ENCODE measurements at regions not wholly inside any gene's neighbourhood (a gene's known extent, or its start where the extent isn't known, plus 50 kb on each side); places are given as distances from the start of the nearest gene placed in this dataset.

DNA sequence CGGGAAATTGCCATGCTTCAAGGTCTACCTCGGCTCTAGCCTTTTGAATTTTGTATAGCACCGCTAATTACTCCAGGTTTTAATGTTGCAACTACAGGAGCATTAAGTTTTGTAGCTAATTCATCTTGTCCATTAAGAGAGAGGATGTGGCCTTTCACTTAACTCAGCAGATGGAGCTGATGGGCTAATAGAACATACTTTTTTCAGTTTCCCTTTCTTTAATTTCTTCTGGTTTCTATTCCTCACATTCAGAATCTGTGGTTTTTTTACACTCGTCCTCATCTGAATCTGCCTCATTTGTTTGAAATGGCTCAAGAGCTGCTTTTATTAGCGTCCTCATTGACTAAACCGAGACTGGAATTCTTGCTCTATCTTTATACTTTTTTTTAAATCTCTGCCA is 2085.7 kb upstream of the C9orf72 start:
- DNase-seq: no peak

DNA sequence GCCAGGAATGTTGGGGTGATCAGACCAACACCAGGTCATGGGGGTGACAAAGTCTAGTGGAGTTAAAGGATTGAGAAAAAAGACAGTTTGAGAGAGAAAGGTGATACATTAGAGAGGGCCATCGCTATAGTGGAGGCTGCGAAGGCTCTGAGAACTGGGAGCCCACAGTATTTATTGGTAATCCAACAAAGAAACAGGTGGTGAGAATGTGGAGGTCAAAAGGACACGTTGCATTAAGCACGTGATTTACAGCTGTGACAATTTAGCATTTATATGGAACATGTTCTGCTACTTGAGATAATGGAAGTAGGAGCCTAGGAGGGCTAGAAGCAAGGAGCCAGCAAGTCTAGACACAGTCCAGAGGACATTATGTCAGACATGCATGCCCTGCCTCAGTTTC is 2086.5 kb upstream of the C9orf72 start:
- DNase-seq: no peak

DNA sequence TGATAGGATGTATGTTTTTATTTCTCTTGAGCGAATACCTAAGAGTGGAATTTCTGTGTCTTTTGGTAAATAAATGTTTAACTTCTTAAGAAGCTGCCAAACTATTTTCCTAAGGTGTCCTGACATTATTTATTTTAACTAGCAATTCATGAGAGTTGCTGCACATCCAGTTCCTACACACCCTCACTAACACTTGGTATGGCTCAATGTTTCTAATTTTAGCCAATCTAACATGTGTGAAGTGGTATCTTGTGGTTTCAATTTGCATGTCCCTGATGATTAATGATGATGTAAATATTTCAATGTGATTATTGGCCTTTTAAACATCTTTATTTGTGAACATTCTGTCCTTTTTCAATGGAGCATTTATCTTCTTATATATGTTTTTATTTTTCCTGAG is 2095.5 kb upstream of the C9orf72 start:
- no peak for DNase-seq

DNA sequence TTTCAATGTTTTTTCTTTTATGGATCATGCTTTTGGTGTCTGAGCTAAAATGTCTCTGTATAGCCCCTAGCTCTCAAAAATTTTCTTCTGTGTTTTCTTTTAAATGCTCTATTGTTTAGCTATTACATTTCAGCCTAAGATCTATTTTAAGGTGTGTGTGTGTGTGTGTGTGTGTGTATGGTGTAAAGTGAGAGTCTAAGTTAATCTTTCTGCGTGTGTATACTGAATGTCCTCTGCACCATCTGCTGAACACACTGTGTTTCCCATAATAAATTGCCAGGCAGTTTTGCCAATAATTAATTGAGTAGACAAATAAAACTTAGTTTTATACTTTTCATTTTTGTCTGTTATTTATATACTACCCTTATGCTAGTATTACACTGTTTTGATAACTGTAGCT is 2096.3 kb upstream of the C9orf72 start:
- no peak for DNase-seq

DNA sequence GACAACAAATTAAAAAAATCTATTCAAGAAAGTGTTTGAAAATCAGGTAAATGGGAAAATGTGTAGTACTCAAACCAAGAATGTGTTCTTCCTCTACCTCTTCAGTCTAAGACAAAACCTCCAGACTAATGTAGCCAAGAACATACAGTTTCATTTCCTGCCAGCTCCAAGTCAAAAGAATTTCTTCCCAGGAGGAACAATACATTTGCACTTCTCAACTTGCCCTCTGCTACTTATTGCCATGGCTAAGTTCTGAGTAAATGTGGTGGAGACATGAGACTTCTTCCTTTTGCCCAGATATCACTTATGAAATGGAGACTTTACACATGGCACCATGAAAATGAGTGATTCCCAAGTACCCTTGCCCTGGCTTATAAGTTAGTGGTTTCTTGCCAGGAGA is 2112.2 kb upstream of the C9orf72 start:
- DNase-seq: no peak

DNA sequence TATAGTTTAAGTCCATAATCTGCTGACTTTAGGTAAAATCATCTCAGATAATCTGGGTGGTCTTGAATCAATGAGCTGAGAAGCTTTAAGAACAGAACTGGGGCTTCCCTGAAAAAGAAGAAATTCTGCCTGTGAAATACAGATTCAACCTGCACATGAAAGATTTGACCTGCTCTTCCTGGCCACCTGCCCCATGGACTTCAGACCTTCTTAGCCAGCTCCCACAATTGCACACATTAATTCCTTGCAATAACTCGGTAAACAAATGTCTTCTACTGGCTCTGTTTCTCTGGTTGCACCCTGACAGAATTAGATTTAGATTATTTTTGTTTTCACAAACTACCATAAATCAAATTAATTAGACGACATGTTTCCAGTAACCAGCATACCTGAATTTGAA is 2117.9 kb upstream of the C9orf72 start:
- no peak for DNase-seq

DNA sequence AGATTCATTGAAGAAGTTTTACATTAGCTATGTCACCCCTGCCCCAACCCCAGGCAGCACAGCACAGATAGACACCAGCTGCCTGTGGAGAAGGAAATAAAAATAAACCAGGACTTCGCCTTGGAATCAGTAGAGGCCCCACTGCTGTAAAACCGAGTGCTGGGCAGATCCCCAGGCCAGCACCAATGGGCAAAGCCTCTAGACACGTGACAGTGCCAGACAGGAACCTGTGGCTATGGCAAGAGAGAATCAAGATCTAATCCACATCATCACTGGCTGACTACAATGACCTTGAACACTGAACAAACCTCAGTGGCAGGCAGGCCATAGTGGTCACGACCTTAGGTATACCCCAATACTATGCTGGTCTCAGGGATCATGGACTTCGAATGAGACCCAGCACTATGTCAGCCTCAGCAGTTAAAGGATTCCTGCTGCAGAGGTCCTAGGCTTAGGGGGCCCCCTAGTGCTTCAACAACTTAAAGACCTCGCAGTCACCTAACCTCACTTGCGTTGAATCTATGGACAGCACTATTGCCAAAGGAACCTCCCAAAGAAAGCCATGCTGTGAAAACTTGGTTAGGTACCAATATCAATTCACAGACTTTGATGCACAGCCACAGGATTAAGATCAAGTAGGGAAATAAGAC is 2118.6 kb upstream of the C9orf72 start:
- peak; percentile 74 for DNase-seq

DNA sequence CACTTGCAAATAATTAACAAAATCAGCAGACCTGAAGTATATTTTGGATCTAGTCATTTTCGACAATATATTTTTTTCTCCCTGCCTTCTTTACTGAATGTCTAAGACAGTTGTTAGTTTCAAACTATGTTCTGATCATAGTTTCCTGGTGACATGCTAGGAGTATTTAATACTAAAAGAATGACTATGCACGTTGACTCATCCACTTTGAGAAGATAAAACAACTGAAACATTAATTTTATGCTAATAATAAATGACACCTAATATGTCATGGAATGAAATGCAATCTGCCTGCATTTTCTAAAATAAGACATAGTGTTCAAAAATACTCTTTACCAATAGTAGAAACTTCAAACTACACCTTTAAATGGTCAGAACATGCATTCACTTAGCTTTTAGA is 2123.7 kb upstream of the C9orf72 start:
- no peak for DNase-seq

DNA sequence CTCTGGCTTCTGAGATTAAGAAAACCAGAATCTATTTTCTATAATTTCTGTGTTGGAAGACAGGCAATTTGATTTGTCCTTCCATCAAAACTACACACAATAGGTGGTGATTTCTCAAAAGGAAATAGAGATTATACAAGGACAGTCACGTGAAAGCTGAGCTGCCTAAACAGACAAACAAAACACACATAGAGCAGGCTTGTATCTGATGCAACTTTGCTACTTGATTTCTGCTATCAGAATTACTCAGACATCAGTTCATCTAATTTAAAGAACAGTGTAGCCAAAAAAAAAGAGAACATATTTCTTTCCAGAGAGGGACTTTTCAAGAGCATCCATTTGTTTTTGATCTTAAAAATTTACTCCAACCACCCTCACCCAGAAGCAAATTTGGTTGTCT is 2128.3 kb upstream of the C9orf72 start:
- no peak for DNase-seq

DNA sequence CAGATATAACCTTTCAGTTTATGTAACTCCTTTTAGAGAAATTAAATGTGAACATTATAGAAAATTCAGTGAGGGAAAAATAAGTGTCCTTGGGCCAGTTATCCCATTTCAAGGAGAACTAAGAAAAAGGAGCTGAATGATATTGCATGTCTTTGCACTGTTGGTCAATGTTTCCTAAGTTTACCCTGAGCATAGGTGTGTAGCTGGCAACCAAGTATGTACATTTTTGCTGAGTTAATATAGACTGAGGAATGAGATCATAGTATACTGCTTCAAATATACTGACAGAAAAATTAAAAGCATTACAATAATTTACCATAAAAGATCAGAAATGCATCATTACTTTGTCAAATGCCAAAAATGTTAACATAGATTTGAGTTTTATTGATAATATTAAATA is 2128.7 kb upstream of the C9orf72 start:
- DNase-seq: no peak

DNA sequence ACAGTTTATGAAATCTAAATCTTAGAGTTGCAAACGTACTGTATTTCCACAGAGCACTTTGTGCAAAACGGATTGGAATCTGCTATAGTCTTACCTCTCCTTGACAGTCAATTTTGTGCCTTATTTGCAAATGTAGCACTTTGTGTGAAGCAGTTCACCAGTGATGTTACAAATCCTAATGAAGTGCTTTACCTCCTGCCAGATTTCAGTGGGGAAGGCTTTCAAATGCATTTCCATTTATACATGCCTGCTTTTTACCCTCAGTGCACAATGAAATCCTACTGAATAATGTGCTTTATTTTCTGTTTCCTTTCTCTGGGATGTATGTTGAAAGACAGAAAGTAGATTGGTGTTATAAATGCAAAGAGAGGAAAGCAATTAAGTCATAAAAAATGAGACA is 2141.6 kb upstream of the C9orf72 start:
- DNase-seq: no peak

DNA sequence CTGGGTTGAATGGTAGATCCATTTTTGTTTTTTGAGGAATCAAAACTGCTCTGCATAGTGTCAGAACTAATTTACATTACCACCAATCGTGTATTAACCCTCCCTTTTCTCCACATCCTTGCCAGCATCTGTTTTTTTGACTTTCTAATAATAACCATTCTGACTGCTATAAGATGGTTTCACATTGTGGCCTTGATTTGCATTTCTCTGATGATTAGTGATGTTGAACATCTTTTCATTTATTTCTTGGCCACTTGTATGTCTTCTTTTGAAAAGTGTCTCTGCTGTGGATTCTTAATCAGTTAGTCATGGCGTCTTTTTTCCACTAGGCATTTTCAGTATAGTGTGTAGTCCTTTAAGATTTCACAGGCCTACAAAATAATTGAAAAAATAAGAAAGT is 2144.3 kb upstream of the C9orf72 start:
- DNase-seq: no peak

DNA sequence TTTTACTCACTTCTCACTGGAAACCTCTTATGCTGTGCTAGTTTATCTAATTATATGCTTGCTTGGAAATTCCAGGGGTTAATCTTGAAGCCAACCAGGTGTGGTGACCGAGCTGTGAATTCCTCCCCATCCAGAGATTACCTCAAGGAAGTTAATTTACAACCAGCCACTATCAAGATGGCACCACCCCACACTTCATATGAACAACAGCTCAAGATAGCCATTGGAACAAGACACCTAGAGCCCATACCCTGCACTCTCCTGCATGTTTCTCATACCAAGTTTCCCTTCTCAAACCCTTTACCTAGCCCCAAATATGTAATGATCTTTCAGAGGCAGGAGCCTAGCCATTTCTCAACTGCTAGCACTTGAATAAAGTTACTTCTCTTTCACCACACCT is 2156.9 kb upstream of the C9orf72 start:
- no peak for DNase-seq

DNA sequence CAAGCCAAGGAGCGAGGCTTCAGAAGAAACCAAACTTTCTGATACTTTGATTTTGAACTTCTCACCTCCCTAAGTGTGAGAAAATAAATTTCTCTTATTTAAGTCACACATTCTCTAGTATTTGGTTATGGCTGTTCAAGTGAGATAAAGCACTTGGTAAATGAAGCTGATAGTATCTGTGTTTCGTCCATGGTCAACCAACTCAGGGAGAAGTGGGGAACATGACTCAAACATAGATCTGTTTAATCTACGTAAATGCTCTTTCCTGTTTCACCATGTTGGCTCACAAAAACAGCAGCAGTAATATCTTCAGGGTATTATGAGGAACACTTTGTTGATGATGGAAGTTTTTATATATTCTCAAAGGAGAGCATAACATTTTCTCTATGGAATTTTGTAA is 2167.2 kb upstream of the C9orf72 start:
- DNase-seq: no peak

DNA sequence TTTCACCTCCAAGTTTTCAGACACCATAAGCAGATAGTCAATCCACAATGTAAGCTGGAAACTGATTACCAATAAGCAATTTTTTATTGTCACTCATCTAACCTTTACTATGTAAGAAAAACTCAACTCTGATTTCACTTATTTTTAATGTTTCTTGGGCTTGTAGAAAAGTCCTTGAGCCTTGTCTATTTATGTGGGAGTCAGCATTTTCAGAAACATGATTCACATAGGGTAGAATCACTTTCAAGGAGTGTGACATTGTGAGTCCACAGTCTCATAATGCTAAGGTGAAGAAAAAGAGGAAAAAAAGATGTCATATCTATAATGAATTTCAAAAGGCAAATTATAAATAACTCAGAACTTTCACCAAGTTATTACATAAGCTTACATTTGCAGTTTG is 2167.9 kb upstream of the C9orf72 start:
- no peak for DNase-seq

DNA sequence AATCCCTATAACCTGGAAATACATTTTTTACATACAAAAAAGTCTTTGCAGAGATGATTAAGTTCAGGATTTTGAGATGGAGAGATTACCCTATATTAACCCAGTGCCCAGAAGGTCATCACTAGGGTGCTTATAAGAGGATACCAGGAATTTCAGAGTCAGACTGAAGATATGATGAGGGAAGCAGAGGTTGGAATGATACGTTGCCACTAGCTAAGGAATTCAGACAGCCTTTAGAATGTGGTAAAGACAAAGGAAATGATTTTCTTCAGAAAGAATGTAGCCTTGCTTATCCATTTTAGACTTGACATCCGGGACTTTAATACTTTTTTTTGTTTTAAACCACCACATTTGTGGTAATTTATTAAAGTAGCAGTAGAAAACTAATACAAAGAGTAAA is 2176.8 kb upstream of the C9orf72 start:
- no peak for DNase-seq

DNA sequence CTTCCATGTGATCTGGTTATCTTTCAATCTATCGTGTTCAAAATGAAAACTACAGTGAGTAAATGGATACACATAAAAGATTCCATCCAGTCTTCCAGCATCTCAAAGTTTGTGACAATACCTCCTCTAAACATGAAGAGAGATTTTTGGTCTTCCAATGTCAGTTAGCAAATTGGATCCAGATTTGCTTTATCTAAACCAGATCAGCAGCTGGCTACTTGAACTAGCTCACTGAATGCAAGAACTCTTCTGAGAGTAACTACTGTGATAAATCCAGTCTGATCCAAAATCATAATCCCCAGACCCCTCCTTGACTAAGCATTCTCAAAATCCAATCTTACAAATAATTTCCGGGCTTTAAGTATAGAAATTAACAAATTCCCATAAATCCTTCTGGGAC is 2177.9 kb upstream of the C9orf72 start:
- DNase-seq: no peak

DNA sequence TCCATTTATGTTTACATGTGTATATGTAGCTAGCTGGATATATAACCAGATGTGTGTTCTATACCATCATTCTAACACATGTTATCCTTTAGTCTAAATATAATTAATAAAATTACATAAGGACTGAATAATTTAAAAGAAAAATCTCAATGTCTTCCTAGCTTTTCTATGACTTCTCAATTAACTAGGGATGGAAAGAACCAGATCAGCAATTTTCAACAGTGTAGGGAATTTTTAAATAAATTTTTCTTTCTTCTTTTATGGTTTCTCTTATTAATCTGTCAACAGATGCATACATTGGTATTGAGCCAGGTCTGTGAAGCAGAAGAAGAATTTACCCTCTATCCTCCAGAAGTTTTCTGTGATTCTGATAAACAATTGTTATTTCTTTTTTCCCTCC is 2180.4 kb upstream of the C9orf72 start:
- DNase-seq: no peak

DNA sequence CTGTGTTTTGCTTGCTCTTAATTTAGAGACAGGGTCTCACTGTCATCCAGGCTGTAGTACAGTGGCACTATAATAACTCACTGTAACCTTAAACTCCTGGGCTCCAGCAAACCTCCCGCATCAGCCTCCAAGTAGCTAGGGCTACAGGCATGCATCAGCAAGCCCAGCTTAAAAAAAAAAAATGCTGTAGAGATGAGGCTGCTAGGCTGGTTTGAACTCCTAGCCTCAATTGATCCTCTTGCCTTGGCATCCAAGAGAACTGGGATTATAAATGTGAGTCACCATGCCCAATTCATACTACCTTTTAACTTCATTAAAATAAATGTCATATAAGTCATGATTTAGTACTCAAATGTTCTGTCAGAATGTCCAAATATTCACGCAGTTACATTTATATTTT is 2195.7 kb upstream of the C9orf72 start:
- no peak for DNase-seq

DNA sequence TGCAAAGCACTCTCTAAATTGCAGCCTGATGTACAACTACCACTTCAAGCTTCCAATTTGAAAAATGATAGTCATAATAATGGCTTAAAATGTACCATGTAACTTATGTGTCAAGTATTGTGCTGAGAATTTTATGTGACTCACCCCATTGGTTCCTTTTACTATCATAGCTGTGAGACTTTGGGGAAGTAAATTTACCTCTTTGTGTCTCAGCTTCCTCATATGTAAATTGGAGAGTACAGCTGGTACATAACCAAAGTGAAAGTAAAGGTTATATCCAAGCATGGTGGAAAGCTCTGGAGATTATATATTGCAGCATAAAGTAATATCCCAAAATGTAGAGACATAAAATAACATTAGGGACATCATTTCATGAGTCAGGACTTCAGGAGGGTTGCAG is 2200.4 kb upstream of the C9orf72 start:
- no peak for DNase-seq

DNA sequence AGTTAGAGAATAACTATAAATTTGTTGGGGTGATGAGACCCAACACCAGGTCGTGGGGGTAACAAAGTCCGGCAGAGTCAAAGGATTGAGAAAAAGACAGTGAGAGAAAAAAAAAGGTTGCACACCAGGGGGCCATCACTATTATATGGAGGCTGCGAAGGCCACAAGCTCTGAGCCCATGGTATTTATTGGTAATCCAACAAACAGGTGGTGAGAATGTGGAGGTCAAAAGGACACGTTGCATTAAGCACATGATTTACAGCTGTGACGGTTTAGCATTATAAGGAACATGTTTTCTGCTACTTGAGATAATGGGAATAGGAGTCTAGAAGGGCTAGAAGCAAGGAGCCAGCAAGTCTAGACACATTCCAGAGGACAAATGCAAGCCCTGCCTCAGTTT is 2202.2 kb upstream of the C9orf72 start:
- DNase-seq: no peak

DNA sequence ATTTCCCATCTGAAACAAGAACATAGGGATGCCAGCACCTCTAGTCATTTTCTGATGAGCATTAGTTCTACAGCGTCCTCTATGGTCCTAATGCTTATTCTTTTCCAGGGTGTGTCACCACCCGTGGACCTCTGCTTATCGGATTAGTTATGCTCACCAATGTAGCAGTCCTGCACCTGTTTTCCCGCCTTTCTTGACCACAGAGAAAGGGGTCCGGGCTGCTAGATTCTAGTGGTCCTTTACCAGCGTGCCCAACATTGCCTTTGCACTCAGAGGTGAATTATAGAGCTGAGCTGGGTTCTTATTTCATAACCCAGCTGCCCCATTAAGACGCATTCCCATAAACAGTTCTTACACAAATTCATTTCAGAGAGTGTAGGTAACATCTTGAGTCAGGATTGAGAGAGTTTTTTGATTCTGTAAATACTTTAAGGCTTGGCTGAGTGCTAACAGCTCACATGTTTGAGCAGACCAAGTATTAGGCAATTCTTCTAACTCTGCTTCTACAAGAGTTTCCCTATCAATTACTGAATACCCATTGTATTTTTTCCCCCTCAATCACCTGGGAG is 2205.1 kb upstream of the C9orf72 start:
- DNase-seq: no peak

DNA sequence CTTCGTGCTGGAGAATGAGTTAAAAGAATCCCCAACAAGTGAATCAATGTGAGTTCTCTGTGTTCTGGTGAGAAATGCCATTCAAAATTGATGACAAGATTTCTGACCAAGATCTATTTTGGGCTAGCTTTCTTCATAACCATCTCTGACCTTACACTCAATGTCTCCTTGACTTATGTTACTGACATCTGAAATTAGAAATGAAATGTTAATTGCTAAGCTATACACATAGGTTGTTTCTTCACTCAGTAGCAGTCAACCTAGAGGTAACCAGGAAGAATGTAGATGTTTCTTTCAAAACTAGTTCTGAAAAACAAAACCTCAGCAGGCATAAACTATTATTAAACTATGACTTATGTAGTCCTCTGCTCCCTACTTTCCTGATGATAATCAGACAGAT is 2220.7 kb upstream of the C9orf72 start:
- DNase-seq: no peak

DNA sequence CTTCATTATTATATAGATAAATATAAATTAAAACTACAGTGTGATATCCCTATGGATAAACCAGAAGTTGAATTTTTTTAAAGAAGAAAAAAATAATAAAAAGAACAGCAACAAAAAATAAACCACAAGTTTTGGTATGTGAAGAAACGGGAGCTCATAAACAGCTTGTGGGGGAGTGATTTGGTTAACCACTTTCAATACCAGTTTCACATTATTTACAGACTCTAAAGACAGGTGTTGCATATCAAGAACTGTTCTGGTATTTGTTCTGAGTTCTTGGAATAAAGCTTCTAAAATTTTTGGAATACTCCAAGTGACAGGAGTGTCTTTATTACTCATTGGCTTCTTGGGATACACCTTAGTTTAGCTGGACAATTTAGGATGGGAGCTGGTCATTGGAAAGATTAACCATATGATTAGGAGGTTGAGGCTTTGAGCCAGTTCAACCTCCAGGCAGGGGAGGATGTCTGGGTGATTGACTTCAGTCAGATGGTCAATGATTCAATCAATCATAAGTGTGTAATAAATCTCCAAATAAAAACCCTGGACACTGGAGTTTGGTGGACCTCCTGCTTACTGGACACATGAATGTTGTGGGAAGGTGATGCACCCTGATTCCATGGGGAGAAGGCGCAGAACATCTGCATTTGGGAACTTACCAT is 2223.1 kb upstream of the C9orf72 start:
- no peak for DNase-seq

DNA sequence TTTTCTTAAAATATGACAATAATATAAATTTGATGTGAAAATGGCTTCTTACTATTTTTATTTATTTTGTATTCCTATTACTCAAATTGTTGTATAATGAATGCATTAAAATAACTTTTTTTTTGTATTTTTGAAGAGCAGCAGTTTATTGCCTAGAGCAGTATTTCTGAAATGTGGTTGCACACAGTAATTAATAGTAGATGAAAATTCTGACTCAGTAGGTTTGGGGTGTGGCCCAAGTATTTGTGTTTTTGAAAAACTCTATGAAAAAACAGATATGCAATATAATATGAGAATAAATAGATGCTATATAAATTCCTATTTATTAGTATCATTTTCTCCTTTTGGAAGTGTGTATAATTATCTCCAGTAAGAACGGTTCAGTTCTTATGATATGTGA is 2225.3 kb upstream of the C9orf72 start:
- DNase-seq: no peak
